B cell (primary cell): ENCODE measurements at regions not wholly inside any gene's neighbourhood (a gene's known extent, or its start where the extent isn't known, plus 50 kb on each side); places are given as distances from the start of the nearest gene placed in this dataset.

Experiments used
- CTCF ChIP-seq: fragments of 200-600 bp; IDR thresholded peaks from one replicate; pipeline ENCODE4 v1.8.0; 2022; ENCODE audit warnings: antibody characterized with exemption, mild to moderate bottlenecking
- EZH2 ChIP-seq: IDR thresholded peaks from 2 replicates; pipeline ENCODE4 v1.6.1; 2012; ENCODE audit warnings: borderline replicate concordance, low read depth, mild to moderate bottlenecking, moderate library complexity, low read length; ENCODE audit not compliant: insufficient read depth, poor library complexity, severe bottlenecking

GRCh38 chr13:104900191-104900817 lies 1635.2 kb downstream of the EFNB2 start:
- TF ChIP-seq CTCF: no peak
- TF ChIP-seq EZH2: no peak
